Osteoblast (primary cell): ENCODE measurements at regions not wholly inside any gene's neighbourhood (a gene's known extent, or its start where the extent isn't known, plus 50 kb on each side); places are given as distances from the start of the nearest gene placed in this dataset.

Source experiments
- DNase-seq: peaks from one replicate; pipeline ENCODE4 v3.0.0; 2011; ENCODE audit warnings: low spot score, mixed read lengths; ENCODE audit not compliant: insufficient read length; ENCODE audit errors: missing footprints
- H2AFZ ChIP-seq: 2 replicates; pipeline ENCODE4 v1.6.0; 2011; ENCODE audit warnings: mild to moderate bottlenecking, low read length
- H3K27ac ChIP-seq: 2 replicates; pipeline ENCODE4 v1.5.1; 2011; ENCODE audit warnings: mild to moderate bottlenecking, low read depth, low read length, moderate library complexity
- H3K27me3 ChIP-seq: 2 replicates; pipeline ENCODE4 v1.6.0; 2012; ENCODE audit warnings: mild to moderate bottlenecking, control low read depth, inconsistent platforms, low read length, moderate library complexity; ENCODE audit not compliant: insufficient read depth
- H3K36me3 ChIP-seq: 2 replicates; pipeline ENCODE4 v1.5.1; 2011; ENCODE audit warnings: mild to moderate bottlenecking, low read length, control low read depth, moderate library complexity; ENCODE audit not compliant: insufficient read depth
- H3K4me1 ChIP-seq: 2 replicates; pipeline ENCODE4 v1.5.1; 2011; ENCODE audit warnings: mild to moderate bottlenecking, low read length, control low read depth, moderate library complexity; ENCODE audit not compliant: insufficient read depth
- H3K4me2 ChIP-seq: 2 replicates; pipeline ENCODE4 v1.6.0; 2011; ENCODE audit warnings: mild to moderate bottlenecking, low read length; ENCODE audit not compliant: insufficient read depth
- H3K4me3 ChIP-seq: fragments of 200-600 bp; sonication (generic); 3 replicates; pipeline ENCODE4 v1.5.1; 2012; ENCODE audit warnings: mild to moderate bottlenecking, low read length, inconsistent platforms; ENCODE audit not compliant: insufficient read depth
- H3K79me2 ChIP-seq: 2 replicates; pipeline ENCODE4 v1.6.0; 2012; ENCODE audit warnings: mild to moderate bottlenecking, low read length, control low read depth, inconsistent platforms; ENCODE audit not compliant: insufficient read depth
- H3K9me3 ChIP-seq: 2 replicates; pipeline ENCODE4 v1.5.1; 2011; ENCODE audit warnings: low read depth, low read length, control low read depth
- H4K20me1 ChIP-seq: 2 replicates; pipeline ENCODE4 v1.6.0; 2012; ENCODE audit warnings: mild to moderate bottlenecking, low read length, control low read depth; ENCODE audit not compliant: insufficient read depth
- CTCF ChIP-seq: IDR thresholded peaks from 2 replicates; pipeline ENCODE4 v1.5.1; 2011; ENCODE audit warnings: mild to moderate bottlenecking, low read depth, low read length, moderate library complexity; ENCODE audit errors: extremely low read depth

DNA sequence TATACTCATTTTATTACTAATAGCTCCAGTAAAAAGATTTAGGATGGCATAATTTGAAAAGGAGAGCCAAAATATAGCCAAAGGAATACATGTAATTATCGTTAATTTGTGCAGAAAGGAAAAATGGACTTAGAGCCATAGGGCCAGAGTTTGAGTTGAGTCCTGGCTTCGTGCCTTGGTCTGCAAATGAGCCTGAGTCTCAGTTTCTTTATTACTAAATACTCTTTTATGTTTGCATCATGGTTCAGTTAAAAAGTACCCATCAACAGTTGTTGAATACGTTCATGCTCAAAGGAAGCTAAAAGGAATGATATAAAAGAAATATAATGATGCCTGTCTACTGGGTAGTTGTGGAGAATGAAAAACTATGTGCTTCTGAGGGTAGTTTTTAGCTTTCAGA lies 155.7 kb upstream of the FAM78B start:
- no peak overlapping the region for H3K4me3 ChIP-seq
- no peak overlapping the region for H3K4me2 ChIP-seq
- H3K27ac ChIP-seq, result no peak overlapping the region
- H3K79me2 ChIP-seq, result no peaks in the 10 kb centered on the region
- no peaks in the 10 kb centered on the region for H3K9me3 ChIP-seq
- no peaks in the 10 kb centered on the region for H3K36me3 ChIP-seq
- no peak for TF ChIP-seq CTCF
- no peaks in the 10 kb centered on the region for H3K27me3 ChIP-seq
- H3K4me1 ChIP-seq, result no peaks in the 10 kb centered on the region
- H4K20me1 ChIP-seq, result no peaks in the 10 kb centered on the region
- DNase-seq, result no peak
- H2AFZ ChIP-seq, result no peak overlapping the region

DNA sequence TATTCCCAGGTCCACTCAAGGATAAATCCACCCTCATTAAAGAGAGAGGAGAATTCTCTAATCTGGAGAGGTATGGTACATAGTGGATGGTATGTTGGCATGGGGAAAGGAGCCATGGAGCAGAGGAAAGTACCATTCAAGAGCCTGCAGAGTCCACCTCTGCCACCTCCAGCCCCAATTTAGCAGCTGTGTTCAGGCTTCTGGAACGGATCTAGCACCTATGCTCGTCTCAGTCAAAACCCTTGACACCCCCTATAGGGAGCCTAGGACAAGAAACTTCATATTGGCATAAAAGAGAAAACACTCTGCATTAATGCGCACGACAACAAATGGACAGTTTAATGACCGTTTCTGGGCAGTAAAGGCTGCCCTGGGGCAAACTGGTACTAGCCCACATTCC lies 161.1 kb upstream of the FAM78B start:
- no peak for TF ChIP-seq CTCF
- Histone ChIP-seq H2AFZ (no peak overlapping the region), H3K27ac (no peak overlapping the region), H3K79me2 (no peaks in the 10 kb centered on the region), H3K4me2 (no peak overlapping the region), H3K4me1 (no peaks in the 10 kb centered on the region), H4K20me1 (no peaks in the 10 kb centered on the region), H3K9me3 (no peaks in the 10 kb centered on the region), H3K36me3 (no peaks in the 10 kb centered on the region), H3K27me3 (no peaks in the 10 kb centered on the region), H3K4me3 (no peak overlapping the region)
- DNase-seq, result no peak

DNA sequence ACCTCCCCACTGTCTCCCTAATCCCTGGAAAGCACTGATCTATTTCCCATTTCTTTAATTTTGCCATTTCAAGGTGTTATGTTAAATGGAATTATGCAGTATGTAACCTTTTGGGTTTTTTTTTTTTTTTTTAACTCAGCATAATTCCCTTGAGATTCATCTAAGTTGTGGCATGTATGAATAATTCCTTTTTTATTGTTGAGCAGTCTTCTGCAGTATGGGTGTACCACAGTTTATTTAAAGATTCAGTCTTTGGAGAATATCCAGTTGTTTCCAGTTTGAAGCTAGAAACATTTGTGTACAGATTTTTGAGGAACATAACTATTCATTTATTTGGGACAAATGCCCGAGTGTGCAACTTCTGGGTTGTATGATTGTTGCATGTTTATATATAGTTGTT lies 162.2 kb upstream of the FAM78B start:
- no peaks in the 10 kb centered on the region for H4K20me1 ChIP-seq
- no peak for TF ChIP-seq CTCF
- H3K4me2 ChIP-seq, result no peak overlapping the region
- H3K27ac ChIP-seq, result no peak overlapping the region
- no peak overlapping the region for H2AFZ ChIP-seq
- no peaks in the 10 kb centered on the region for H3K4me1 ChIP-seq
- no peaks in the 10 kb centered on the region for H3K36me3 ChIP-seq
- H3K27me3 ChIP-seq, result no peaks in the 10 kb centered on the region
- DNase-seq, result no peak
- no peaks in the 10 kb centered on the region for H3K79me2 ChIP-seq
- no peaks in the 10 kb centered on the region for H3K9me3 ChIP-seq
- no peak overlapping the region for H3K4me3 ChIP-seq

- DNase-seq, result no peak
- Histone ChIP-seq H3K9me3 (no peaks in the 10 kb centered on the region), H3K4me1 (no peaks in the 10 kb centered on the region), H3K79me2 (no peaks in the 10 kb centered on the region), H3K27me3 (no peaks in the 10 kb centered on the region), H3K4me2 (no peak overlapping the region), H3K27ac (no peak overlapping the region), H3K4me3 (no peak overlapping the region), H2AFZ (no peak overlapping the region), H3K36me3 (no peaks in the 10 kb centered on the region), H4K20me1 (no peaks in the 10 kb centered on the region)
- no peak for TF ChIP-seq CTCF
Measured at GRCh38 chr1:166330096-166330495, 163.3 kb upstream of the FAM78B start.
